VCaP (cell line): ENCODE measurements at regions not wholly inside any gene's neighbourhood (a gene's known extent, or its start where the extent isn't known, plus 50 kb on each side); places are given as distances from the start of the nearest gene placed in this dataset.

ENCODE experiments used
- H3K27ac ChIP-seq: fragments of 450-650 bp; 2 replicates; pipeline ENCODE4 v1.5.1; 2017
- TF ChIP-seq, protein P1 (sequence below): fragments of 450-650 bp; conservative IDR thresholded peaks from 2 replicates; pipeline ENCODE4 v1.5.1; 2017; ENCODE audit warnings: mild to moderate bottlenecking, moderate library complexity

DNA sequence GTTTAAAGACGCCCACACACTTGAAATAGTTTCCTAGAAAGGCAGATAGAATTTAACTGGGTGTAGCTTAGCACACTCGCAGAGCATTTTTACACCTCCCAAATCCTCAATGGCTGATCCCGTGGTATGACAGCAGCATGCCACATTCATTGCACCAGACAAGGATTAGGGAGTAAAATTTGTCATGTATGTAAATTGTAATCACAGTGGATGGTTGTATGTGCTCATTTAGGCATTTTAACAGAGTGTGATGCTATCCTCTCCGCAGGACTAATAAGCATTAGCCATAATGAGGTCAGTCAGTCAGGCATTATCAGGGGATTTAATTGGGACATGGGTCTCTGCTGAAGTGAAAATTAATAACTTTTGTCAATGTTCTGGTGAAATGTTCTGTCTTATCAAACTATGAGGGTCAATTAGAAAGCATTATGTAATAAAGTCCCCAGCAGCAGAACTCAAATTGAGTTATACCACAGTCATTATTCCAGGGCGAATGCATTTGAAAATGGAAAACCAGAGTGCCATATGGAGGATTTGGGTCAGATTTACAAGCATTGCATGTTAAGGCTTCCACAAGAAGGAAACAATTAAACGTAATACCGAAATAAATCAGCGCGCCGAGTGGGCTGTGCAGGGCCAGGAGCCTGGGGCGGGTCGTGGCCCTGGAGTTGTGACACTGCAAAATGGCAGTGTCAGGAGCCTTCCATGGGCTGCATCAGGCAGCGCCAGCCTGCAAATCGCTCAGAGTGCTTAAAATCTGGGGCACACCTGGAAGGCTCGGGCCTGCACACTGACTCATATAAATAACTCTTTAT lies 602.2 kb downstream of the BNC2 start:
- TF ChIP-seq, protein P1, sequence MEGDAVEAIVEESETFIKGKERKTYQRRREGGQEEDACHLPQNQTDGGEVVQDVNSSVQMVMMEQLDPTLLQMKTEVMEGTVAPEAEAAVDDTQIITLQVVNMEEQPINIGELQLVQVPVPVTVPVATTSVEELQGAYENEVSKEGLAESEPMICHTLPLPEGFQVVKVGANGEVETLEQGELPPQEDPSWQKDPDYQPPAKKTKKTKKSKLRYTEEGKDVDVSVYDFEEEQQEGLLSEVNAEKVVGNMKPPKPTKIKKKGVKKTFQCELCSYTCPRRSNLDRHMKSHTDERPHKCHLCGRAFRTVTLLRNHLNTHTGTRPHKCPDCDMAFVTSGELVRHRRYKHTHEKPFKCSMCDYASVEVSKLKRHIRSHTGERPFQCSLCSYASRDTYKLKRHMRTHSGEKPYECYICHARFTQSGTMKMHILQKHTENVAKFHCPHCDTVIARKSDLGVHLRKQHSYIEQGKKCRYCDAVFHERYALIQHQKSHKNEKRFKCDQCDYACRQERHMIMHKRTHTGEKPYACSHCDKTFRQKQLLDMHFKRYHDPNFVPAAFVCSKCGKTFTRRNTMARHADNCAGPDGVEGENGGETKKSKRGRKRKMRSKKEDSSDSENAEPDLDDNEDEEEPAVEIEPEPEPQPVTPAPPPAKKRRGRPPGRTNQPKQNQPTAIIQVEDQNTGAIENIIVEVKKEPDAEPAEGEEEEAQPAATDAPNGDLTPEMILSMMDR = no peak
- peak overlapping the region; percentile 89 for H3K27ac ChIP-seq

DNA sequence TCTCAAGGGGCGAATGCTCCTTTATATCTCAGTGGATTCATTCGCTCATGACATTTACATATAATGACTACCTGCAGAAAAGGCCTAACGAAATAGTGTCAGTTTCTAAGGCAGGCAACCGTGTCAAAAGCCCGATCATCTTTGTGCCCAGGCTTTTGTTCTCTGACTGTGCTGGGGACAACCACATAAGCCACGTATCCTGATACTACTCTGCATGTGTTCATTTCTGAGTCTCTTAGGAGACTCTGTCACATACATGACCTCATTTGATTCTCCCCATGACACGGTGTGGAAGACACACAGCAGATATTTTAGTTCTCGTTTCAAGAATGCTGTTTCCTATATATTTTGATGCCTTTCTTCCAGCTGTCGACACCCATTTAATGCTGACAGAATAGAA lies 598.5 kb downstream of the BNC2 start:
- TF ChIP-seq, protein P1 = no peak
- H3K27ac ChIP-seq = no peak overlapping the region

DNA sequence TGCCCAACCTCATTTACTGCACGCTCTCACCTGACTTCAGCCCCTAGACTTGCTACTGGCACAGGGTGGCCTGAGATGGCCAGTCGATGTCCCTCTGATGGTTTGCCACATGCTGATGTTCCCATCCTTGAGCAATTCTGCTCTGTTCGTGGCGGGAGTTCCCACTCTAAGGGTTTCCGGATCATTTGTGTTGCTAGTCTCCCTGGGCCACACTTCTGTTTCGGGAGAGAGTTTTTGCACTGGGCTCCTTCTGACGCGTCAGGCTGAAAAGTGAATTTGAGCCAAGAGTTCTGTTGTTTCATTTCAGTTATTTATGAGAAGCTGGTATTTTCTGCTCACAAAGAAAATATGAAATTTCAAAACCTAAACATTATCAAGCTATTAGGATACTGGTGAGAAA lies 597.7 kb downstream of the BNC2 start:
- TF ChIP-seq, protein P1 = no peak
- H3K27ac ChIP-seq = no peak overlapping the region

DNA sequence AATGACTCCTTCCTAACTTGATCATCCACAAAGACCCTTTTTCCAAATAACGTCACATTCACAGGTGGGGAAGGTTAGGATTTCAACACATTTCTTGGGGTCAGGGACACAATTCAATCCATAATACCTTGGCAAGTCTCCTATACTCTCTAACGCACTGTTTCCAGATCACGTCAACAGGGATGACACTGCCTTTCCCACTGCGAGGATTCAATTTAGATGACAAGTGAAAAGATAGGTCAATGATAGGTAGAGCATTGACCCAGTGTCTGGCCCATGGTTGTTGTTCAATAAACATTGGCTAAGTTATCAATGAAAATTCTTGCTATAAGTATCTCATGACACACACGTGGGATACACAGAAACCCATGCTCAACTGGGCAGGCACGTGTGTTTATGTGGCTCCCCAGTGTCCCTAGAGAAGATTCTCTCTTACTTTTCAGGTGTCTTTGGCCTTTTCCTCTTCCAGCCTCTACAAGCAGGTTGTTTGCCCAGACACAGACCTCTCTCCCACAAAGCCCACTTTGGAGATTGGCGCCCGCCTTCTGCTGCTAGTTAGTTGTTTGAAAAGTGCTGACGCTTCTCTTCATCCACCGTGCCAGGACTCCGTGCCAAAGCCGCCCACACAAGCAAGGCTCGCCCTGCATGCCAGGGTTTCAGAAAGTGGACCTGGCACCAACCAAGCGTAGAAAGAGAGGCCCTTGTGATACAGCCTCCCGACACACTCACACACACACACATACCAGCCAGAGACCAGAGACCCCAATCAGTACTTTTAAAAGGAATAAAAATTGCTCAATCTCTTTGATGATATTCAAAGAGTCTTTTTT lies 594.5 kb downstream of the BNC2 start:
- no peak overlapping the region for H3K27ac ChIP-seq
- TF ChIP-seq, protein P1 = no peak

DNA sequence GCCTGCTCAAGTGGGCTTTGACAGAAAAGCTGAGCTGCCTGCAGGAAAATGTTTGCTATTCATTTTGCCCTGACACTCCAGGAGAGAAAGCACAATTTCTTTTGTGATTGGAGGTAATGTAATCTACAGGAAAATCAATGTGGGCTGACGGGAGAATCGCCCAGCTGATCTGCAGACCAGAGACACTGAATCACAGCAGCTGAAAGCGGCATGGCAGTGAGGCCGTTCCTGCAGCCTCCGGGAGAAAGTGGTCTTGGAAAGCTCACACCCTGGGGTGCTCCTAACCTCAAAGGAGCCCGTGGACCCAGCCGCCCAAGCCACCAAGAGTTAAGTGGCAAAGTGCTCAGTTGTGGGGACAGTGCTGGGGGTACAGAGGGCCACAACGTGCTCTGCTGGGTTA lies 593.6 kb downstream of the BNC2 start:
- no peak overlapping the region for H3K27ac ChIP-seq
- TF ChIP-seq, protein P1 = no peak

DNA sequence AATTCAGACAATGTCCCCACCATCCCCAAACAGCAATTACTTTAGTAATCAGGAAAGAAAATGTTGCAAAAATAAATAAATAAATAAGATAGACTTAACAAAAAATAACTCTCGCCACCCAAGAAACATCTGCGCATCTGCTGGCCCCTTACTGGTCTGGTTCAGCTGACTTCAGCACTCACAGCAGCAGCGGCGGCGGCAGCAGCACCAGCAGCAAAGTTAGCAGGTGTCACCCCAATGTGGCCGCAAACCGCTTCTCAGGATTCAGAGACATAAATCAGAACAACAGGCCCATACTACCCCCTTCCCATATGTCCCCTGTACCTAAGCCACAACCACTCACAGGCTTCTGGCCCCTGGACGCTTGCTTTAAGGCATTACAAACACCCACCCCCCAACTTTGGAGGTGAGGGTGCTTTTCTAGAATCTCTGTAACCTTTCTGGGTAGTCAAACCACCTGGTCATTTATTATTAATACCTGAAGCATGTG lies 593.0 kb downstream of the BNC2 start:
- H3K27ac ChIP-seq = no peak overlapping the region
- TF ChIP-seq, protein P1 = no peak

DNA sequence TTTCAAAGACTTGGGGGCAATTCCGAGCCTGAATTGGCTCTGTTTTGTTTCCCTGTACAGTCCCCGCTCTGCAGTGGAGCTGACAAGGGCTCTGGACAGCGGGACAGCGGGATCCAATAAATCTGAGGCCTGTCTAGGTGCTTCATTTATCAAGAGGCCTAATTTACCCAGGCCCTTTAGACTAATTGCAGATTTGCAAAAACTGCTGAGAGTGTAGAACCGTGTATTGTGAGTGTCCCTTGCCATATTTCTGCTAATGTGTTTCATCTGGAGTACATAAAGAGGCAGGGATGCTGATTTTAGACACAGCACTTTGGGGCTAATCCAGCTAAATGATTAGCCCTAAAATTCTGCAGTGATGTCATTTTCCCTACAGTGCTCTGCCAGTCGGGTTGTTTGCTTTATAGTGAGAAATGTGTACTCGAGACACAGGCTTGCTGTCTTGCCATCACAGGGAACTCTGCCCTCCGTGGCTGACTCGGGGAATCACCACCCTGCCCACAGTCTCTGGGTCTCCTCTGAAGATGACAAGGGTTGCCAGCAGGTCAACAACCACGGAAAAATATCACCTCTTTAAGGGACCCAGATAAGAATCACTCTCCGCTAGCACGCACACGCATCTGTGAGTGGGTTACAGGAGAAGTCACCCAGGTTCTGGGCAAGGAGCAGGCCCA lies 592.0 kb downstream of the BNC2 start:
- H3K27ac ChIP-seq = no peak overlapping the region
- TF ChIP-seq, protein P1 = no peak
